GM12878 (cell line): ENCODE measurements at regions not wholly inside any gene's neighbourhood (a gene's known extent, or its start where the extent isn't known, plus 50 kb on each side); places are given as distances from the start of the nearest gene placed in this dataset.

Experiments used
- ATAC-seq: fragments of 200-7000 bp; cut with Tn5 transposase; 3 replicates; pipeline ENCODE4 v1.9.1; 2020; ENCODE audit warnings: mild to moderate bottlenecking, moderate library complexity
- BruUV-seq: library from RNA; stranded (reverse); fragments of 400-500 nt; replicated peaks from 2 replicates; lab custom pipeline; 2021; lab: Mats Ljungman, UMichigan
- CTCF ChIA-PET: fragments of 300-600 bp; sonication (Branson Sonifier 250); formaldehyde crosslinking; extraction: SDS; loops from one replicate; lab custom pipeline; 2021; ENCODE audit warnings: inconsistent platforms; lab: Yijun Ruan, JAX
- POLR2A ChIA-PET: fragments of 350-600 bp; formaldehyde crosslinking; extraction: SDS; loops from one replicate; lab custom pipeline; 2021; ENCODE audit warnings: inconsistent platforms; lab: Charles Lee
- RAD21 ChIA-PET: fragments of 300-600 bp; sonication (Branson Sonifier 250); formaldehyde crosslinking; loops from one replicate; lab custom pipeline; 2023; ENCODE audit warnings: antibody characterized with exemption; ENCODE audit not compliant: unreplicated experiment; lab: Charles Lee
- SMC1A ChIA-PET: fragments of 300-600 bp; sonication (Branson Sonifier 250); formaldehyde crosslinking; loops from one replicate; lab custom pipeline; 2023; ENCODE audit not compliant: unreplicated experiment, uncharacterized antibody; lab: Charles Lee
- DNase-seq: peaks from one replicate; pipeline ENCODE4 v3.0.0-alpha.2; 2011; ENCODE audit warnings: low read depth, low spot score
- FAIRE-seq: peaks from 3 replicates; lab custom pipeline; 2011; peaks lifted over from hg19 to GRCh38; lab: Jason Lieb, UNC
- H2AFZ ChIP-seq: 2 replicates; pipeline ENCODE4 v1.6.0; 2011; ENCODE audit warnings: low read depth, low read length, control low read depth; ENCODE audit not compliant: control insufficient read depth
- H3K27ac ChIP-seq: 2 replicates; pipeline ENCODE4 v1.5.1; 2011; ENCODE audit warnings: control low read depth; ENCODE audit not compliant: control insufficient read depth, insufficient read depth
- H3K27me3 ChIP-seq, 2 experiments: replicated peaks in 1 of 2; 2 replicates each; pipeline versions ENCODE4 v1.6.0 to v1.6.1; 2011; ENCODE audit warnings: low read length in 1 of 2; ENCODE audit not compliant: control insufficient read depth in 2 of 2, insufficient read depth in 2 of 2
- H3K36me3 ChIP-seq, 2 experiments: 2 replicates each; pipeline ENCODE4 v1.5.1; 2011; ENCODE audit warnings: low read length in 1 of 2; ENCODE audit not compliant: control insufficient read depth in 2 of 2, insufficient read depth in 2 of 2
- H3K4me1 ChIP-seq: 2 replicates; pipeline ENCODE4 v1.6.1; 2011; ENCODE audit warnings: mild to moderate bottlenecking, low read length, moderate library complexity, mixed read lengths; ENCODE audit not compliant: control insufficient read depth, insufficient read depth
- H3K4me2 ChIP-seq: 2 replicates; pipeline ENCODE4 v1.6.0; 2011; ENCODE audit warnings: control low read depth; ENCODE audit not compliant: control insufficient read depth, insufficient read depth
- H3K4me3 ChIP-seq: fragments of 200-600 bp; sonication (generic); 2 replicates; pipeline ENCODE4 v1.5.1; 2016
- H3K79me2 ChIP-seq: 2 replicates; pipeline ENCODE4 v1.6.0; 2011; ENCODE audit warnings: low read length; ENCODE audit not compliant: control insufficient read depth, insufficient read depth
- H3K9ac ChIP-seq: 2 replicates; pipeline ENCODE4 v1.8.0; 2011; ENCODE audit warnings: low read length, control low read depth, mixed read lengths; ENCODE audit not compliant: control insufficient read depth, insufficient read depth
- H3K9me3 ChIP-seq: replicated peaks from 3 replicates; pipeline ENCODE4 v1.5.1; 2011; ENCODE audit warnings: mild to moderate bottlenecking, low read length; ENCODE audit not compliant: control insufficient read depth, insufficient read depth
- H4K20me1 ChIP-seq: 2 replicates; pipeline ENCODE4 v1.6.0; 2011; ENCODE audit not compliant: control insufficient read depth, insufficient read depth
- NR2C1 ChIP-seq: fragments of 450-650 bp; IDR thresholded peaks from 2 replicates; pipeline ENCODE4 v1.6.1; 2017; ENCODE audit warnings: antibody characterized with exemption, mild to moderate bottlenecking, moderate library complexity
- RCOR1 ChIP-seq: conservative IDR thresholded peaks from 2 replicates; pipeline ENCODE4 v1.6.1; 2012; ENCODE audit warnings: low read depth, low read length, improper control_type of control experiment
- in situ Hi-C: fragments of 300-500 bp; cut with MboI; formaldehyde crosslinking; loops from 9 replicates; pipeline ENCODE4 v1.14.3; 2018; ENCODE audit warnings: mixed read lengths
- intact Hi-C: fragments of 100-400 bp; cut with micrococcal nuclease; formaldehyde crosslinking; loops from one replicate; pipeline ENCODE4 v1.14.2; 2022; ENCODE audit not compliant: unreplicated experiment
- TF ChIP-seq, protein P1 (sequence below): fragments of 450-650 bp; IDR thresholded peaks from 2 replicates; pipeline ENCODE4 v1.6.1; 2016; ENCODE audit warnings: mild to moderate bottlenecking
- TF ChIP-seq, protein P2 (sequence below): fragments of 450-650 bp; IDR thresholded peaks from 2 replicates; pipeline ENCODE4 v1.6.1; 2017; ENCODE audit warnings: antibody characterized with exemption, mild to moderate bottlenecking, moderate library complexity
- TF ChIP-seq, protein P3 (sequence below): IDR thresholded peaks from 2 replicates; pipeline ENCODE4 v1.6.1; 2012; ENCODE audit warnings: low read depth, low read length, improper control_type of control experiment
- TF ChIP-seq, protein P4 (sequence below): fragments of 450-650 bp; IDR thresholded peaks from 2 replicates; pipeline ENCODE4 v1.6.1; 2017; ENCODE audit warnings: mild to moderate bottlenecking, moderate library complexity

DNA sequence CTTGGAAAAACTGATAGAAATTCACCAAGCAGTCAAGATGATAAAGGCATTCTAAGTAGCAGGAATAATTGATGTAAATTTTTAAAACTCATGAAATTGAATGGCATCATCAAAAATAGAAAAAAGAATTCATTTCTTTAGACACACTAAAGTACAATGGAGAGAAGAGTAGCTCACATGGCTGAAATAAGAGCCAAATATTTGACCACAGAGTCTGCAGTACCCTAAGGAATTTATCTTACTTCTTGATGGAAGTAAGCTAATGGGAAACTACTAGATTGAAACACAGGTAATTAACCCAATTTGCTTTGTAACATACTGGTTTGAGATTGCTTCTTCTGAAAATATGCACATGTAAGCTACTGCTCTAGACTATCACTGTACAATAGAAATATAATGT is 70.8 kb upstream of the GPM6A start:
- DNase-seq (no peak), FAIRE-seq (no peak), ATAC-seq (no peak)
- Histone ChIP-seq H3K4me1 (no peaks in the 10 kb centered on the region), H3K9me3 (no peaks in the 10 kb centered on the region; the same call in 2 of the 3 replicates), H3K27ac (no peak overlapping the region), H4K20me1 (no peaks in the 10 kb centered on the region), H2AFZ (no peak overlapping the region), H3K9ac (no peak overlapping the region), H3K4me3 (no peak overlapping the region), H3K36me3 (no peaks in the 10 kb centered on the region), H3K79me2 (no peaks in the 10 kb centered on the region), H3K4me2 (no peak overlapping the region), H3K27me3 (no peaks in the 10 kb centered on the region)
- POLR2A ChIA-PET: no interaction called here
- SMC1A ChIA-PET: no interaction called here
- intact Hi-C loops (no loop called here), in situ Hi-C loops (loop anchor here (25.0 kb wide), 1 partner anchor 321 kb away; no protein-coding TSS in a partner anchor)
- RAD21 ChIA-PET: no interaction called here
- TF ChIP-seq, protein P1, sequence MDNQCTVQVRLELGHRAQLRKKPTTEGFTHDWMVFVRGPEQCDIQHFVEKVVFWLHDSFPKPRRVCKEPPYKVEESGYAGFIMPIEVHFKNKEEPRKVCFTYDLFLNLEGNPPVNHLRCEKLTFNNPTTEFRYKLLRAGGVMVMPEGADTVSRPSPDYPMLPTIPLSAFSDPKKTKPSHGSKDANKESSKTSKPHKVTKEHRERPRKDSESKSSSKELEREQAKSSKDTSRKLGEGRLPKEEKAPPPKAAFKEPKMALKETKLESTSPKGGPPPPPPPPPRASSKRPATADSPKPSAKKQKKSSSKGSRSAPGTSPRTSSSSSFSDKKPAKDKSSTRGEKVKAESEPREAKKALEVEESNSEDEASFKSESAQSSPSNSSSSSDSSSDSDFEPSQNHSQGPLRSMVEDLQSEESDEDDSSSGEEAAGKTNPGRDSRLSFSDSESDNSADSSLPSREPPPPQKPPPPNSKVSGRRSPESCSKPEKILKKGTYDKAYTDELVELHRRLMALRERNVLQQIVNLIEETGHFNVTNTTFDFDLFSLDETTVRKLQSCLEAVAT: no peak
- TF ChIP-seq, protein P2, sequence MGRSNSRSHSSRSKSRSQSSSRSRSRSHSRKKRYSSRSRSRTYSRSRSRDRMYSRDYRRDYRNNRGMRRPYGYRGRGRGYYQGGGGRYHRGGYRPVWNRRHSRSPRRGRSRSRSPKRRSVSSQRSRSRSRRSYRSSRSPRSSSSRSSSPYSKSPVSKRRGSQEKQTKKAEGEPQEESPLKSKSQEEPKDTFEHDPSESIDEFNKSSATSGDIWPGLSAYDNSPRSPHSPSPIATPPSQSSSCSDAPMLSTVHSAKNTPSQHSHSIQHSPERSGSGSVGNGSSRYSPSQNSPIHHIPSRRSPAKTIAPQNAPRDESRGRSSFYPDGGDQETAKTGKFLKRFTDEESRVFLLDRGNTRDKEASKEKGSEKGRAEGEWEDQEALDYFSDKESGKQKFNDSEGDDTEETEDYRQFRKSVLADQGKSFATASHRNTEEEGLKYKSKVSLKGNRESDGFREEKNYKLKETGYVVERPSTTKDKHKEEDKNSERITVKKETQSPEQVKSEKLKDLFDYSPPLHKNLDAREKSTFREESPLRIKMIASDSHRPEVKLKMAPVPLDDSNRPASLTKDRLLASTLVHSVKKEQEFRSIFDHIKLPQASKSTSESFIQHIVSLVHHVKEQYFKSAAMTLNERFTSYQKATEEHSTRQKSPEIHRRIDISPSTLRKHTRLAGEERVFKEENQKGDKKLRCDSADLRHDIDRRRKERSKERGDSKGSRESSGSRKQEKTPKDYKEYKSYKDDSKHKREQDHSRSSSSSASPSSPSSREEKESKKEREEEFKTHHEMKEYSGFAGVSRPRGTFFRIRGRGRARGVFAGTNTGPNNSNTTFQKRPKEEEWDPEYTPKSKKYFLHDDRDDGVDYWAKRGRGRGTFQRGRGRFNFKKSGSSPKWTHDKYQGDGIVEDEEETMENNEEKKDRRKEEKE: no peak
- no peak for TF ChIP-seq NR2C1
- TF ChIP-seq, protein P3, sequence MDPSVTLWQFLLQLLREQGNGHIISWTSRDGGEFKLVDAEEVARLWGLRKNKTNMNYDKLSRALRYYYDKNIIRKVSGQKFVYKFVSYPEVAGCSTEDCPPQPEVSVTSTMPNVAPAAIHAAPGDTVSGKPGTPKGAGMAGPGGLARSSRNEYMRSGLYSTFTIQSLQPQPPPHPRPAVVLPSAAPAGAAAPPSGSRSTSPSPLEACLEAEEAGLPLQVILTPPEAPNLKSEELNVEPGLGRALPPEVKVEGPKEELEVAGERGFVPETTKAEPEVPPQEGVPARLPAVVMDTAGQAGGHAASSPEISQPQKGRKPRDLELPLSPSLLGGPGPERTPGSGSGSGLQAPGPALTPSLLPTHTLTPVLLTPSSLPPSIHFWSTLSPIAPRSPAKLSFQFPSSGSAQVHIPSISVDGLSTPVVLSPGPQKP: no peak
- TF ChIP-seq, protein P4, sequence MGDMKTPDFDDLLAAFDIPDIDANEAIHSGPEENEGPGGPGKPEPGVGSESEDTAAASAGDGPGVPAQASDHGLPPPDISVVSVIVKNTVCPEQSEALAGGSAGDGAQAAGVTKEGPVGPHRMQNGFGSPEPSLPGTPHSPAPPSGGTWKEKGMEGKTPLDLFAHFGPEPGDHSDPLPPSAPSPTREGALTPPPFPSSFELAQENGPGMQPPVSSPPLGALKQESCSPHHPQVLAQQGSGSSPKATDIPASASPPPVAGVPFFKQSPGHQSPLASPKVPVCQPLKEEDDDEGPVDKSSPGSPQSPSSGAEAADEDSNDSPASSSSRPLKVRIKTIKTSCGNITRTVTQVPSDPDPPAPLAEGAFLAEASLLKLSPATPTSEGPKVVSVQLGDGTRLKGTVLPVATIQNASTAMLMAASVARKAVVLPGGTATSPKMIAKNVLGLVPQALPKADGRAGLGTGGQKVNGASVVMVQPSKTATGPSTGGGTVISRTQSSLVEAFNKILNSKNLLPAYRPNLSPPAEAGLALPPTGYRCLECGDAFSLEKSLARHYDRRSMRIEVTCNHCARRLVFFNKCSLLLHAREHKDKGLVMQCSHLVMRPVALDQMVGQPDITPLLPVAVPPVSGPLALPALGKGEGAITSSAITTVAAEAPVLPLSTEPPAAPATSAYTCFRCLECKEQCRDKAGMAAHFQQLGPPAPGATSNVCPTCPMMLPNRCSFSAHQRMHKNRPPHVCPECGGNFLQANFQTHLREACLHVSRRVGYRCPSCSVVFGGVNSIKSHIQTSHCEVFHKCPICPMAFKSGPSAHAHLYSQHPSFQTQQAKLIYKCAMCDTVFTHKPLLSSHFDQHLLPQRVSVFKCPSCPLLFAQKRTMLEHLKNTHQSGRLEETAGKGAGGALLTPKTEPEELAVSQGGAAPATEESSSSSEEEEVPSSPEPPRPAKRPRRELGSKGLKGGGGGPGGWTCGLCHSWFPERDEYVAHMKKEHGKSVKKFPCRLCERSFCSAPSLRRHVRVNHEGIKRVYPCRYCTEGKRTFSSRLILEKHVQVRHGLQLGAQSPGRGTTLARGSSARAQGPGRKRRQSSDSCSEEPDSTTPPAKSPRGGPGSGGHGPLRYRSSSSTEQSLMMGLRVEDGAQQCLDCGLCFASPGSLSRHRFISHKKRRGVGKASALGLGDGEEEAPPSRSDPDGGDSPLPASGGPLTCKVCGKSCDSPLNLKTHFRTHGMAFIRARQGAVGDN: no peak
- no peak for TF ChIP-seq RCOR1
- BruUV-seq: no TSS peak
- CTCF ChIA-PET: no interaction called here
